ENCODE measurements at regions not wholly inside any gene's neighbourhood (a gene's known extent, or its start where the extent isn't known, plus 50 kb on each side); places are given as distances from the start of the nearest gene placed in this dataset.

- intact Hi-C loops (cut with DNase I), result loop anchor here (5.0 to 10.0 kb wide), 3 partner anchors 158 to 893 kb away; no protein-coding TSS in a partner anchor
- H3K36me3 ChIP-seq, result no peaks in the 10 kb centered on the region
- no peak for DNase-seq (ENCODE audit: low spot score in 2 of 2)
- peaks cover 8 to 31% of the 10 kb centered on the region in 2 donors for H3K4me1 ChIP-seq
- H3K4me3 ChIP-seq, result no peak overlapping the region
- no peaks in the 10 kb centered on the region for H3K27me3 ChIP-seq
- no peaks in the 10 kb centered on the region for H3K9me3 ChIP-seq
- TF ChIP-seq CTCF (IDR thresholded peaks at IDR 0.05), result no peak
- peak overlapping the region; percentile 88 to 93 for H3K27ac ChIP-seq
These were observed 99.4 kb upstream of the LPP start for GRCh38 chr3:188054541-188054940.

GRCh38 chr3:188055388-188055787 is 98.6 kb upstream of the LPP start:
- intact Hi-C loops (cut with DNase I), result loop anchor here (10.0 kb wide), 1 partner anchor 269 kb away; no protein-coding TSS in a partner anchor
- H3K36me3 ChIP-seq, result no peaks in the 10 kb centered on the region
- no peak overlapping the region for H3K4me3 ChIP-seq
- H3K4me1 ChIP-seq, result peaks cover 8 to 31% of the 10 kb centered on the region in 2 donors
- H3K9me3 ChIP-seq, result no peaks in the 10 kb centered on the region
- no peak for DNase-seq (ENCODE audit: low spot score in 2 of 2)
- H3K27me3 ChIP-seq, result no peaks in the 10 kb centered on the region
- TF ChIP-seq CTCF (IDR thresholded peaks at IDR 0.05), result no peak
- H3K27ac ChIP-seq, result no peak overlapping the region

GRCh38 chr3:188057124-188057523 is 96.8 kb upstream of the LPP start:
- Histone ChIP-seq H3K27me3 (no peaks in the 10 kb centered on the region), H3K36me3 (no peaks in the 10 kb centered on the region), H3K27ac (no peak overlapping the region), H3K4me3 (no peak overlapping the region), H3K9me3 (no peaks in the 10 kb centered on the region), H3K4me1 (peaks cover 8 to 28% of the 10 kb centered on the region in 2 donors)
- DNase-seq (ENCODE audit: low spot score in 2 of 2), result peak in 1 of 2 donors; percentile 7
- no peak for TF ChIP-seq CTCF (IDR thresholded peaks at IDR 0.05)
- intact Hi-C loops (cut with DNase I), result loop anchor here (10.0 kb wide), 1 partner anchor 268 kb away; no protein-coding TSS in a partner anchor

- Histone ChIP-seq H3K27ac (no peak overlapping the region), H3K27me3 (no peaks in the 10 kb centered on the region), H3K9me3 (no peaks in the 10 kb centered on the region), H3K4me1 (peaks cover 0 to 15% of the 10 kb centered on the region in 2 donors), H3K4me3 (no peak overlapping the region), H3K36me3 (no peaks in the 10 kb centered on the region)
- no peak for TF ChIP-seq CTCF (IDR thresholded peaks at IDR 0.05)
- no peak for DNase-seq (ENCODE audit: low spot score in 2 of 2)
- intact Hi-C loops (cut with DNase I), result loop anchor here (10.0 kb wide), 1 partner anchor 266 kb away; no protein-coding TSS in a partner anchor
These were observed 95.3 kb upstream of the LPP start for GRCh38 chr3:188058569-188059184.

GRCh38 chr3:188059351-188059750 is 94.6 kb upstream of the LPP start:
- no peak for DNase-seq (ENCODE audit: low spot score in 2 of 2)
- no peak for TF ChIP-seq CTCF (IDR thresholded peaks at IDR 0.05)
- Histone ChIP-seq H3K4me1 (peaks cover 0 to 8% of the 10 kb centered on the region in 2 donors), H3K4me3 (no peak overlapping the region), H3K9me3 (no peaks in the 10 kb centered on the region), H3K27ac (no peak overlapping the region), H3K36me3 (no peaks in the 10 kb centered on the region), H3K27me3 (no peaks in the 10 kb centered on the region)
- intact Hi-C loops (cut with DNase I), result loop anchor here (10.0 kb wide), 1 partner anchor 265 kb away; no protein-coding TSS in a partner anchor

Data from ascending aorta (tissue), 2 donors.